Stimulated activated CD4-positive, alpha-beta T cell treated with anti-CD3 and anti-CD28 coated beads, Interleukin-15, amount 100 ng/mL, for 48 hours (primary cell): ENCODE measurements at regions not wholly inside any gene's neighbourhood (a gene's known extent, or its start where the extent isn't known, plus 50 kb on each side); places are given as distances from the start of the nearest gene placed in this dataset.
"Not testable (repeated sequence)": the region's sequence is repeated elsewhere in the genome, so short reads cannot be mapped to it uniquely, and the experiment has no call there.

Source experiments
- DNase-seq, 2 donors: peaks; one replicate each; pipeline ENCODE4 v3.0.0-alpha.2; 2020; ENCODE audit warnings: low read depth in 2 of 2

- no peak for DNase-seq
Measured at GRCh38 chr1:101367630-101368029, 130.8 kb downstream of the S1PR1 start.

GRCh38 chr1:101370488-101370887 lies 133.7 kb downstream of the S1PR1 start:
- no peak for DNase-seq

- no peak for DNase-seq
Measured at GRCh38 chr1:101371259-101371658, 134.4 kb downstream of the S1PR1 start.

DNA sequence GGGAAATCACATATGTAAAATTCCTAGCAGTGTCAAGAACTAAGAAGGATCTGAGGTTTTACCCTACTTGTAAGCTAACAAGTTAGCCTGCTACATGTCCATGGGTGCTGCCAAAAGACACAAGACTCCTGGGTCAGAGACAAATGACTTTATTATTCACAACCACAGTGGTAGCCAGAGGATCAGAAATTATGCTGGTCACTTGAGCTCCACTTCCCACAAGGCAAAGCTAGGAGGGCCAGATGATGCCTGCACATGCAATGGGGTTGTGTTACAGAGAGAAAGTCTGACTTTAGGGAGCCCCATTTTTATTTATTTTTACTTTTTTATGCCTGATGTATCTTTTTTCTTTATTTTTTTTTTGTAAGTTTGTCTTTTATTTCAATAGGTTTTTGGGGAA lies 136.8 kb downstream of the S1PR1 start:
- DNase-seq = no peak

DNA sequence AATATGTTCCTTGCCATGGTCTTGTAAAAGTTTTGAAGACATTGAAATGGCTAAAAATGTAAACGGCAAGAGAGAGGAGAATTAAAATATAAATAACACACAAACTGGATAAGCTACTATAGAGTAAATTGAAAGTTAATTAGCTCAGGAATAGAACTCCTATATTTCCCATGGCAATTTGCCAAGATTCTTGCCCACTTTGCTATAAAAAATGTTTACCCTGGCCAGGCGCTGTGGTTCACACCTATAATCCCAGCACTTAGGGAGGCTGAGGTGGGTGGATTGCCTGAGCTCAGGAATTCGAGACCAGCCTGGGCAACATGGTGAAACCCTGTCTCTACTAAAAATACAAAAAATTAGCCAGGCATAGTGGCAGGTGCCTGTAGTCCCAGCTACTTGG lies 138.6 kb downstream of the S1PR1 start:
- not testable (repeated sequence) for DNase-seq

DNA sequence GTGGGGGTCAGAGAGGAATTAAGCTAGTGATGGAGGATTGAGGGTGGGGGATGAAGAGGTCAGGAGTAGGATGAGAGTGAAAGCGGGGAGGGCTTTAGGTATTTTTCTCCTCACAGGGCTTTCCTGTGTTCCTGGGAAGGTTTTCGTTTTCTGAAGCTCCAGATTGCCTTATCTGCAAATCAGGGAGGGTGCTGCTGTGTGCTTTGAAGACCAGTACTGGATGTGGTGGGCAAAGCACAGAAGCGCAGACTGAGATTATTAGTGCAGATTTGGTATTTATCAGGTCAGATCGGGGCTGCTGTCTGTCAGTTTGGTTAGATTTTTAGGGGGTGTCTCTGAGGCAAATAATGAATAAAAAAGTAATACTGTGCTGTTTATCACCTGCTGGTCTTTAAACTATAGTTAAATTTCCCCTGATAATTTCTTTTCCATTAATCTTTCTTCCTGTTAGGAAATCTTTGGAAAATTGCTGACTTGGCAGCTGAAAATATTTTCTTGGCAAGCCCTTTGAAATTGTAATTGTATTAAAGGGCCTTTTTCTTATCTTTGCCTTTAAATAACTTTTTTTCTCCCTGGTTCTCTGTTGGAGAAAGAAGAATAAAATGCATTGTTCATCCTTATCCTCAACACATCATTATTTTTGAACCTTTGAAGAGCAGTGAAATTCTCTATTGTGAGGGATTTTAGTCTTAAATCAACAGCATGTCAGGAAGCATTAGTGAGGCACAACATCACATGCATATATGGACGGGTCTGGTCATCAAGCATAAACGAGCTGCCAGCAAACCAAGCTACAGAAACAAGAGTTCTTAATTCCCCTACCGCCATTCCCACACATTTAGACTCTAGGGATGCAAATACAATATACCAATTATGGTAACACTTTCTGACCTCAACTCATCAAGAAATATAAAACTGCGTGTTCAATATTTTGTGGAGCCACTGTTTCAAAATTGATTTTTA lies 139.6 kb downstream of the S1PR1 start:
- DNase-seq = no peak

DNA sequence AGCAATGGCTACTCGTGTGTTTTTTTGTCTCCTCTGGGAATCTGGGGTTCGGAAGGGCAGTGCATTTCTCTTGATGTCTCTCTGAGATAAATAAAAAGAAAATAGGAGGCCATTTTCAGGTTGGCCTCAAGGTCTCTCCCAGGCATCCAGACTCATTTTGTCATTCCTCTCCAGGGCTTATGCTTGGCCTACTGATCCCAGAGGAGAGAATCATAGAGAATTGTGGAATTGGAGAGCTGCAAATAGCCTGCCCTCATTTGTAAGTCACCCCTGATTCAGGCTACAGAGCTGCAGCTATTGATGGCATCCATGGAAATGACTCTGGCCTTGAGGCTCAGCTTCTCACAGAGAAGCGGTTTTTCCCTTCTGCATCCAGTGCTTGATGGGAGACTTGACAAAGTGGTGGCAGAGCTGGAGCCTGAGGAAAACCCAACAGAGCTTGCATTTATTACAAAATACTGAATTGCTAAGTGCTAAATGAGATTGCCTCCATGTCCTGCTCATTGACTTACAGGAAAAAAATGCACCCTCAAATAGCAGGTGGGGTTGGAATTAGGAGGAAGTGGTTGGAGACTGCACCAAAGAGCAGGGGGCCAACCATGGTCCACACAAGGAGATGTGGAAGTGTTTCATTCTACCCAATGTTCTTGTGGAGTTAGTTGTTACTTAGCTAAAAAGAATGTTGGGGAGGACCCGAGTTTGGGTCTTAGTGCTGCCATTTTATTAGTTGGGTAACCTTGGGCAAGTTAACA lies 140.4 kb downstream of the S1PR1 start:
- no peak for DNase-seq

GRCh38 chr1:101379037-101379436 lies 142.2 kb downstream of the S1PR1 start:
- no peak for DNase-seq

DNA sequence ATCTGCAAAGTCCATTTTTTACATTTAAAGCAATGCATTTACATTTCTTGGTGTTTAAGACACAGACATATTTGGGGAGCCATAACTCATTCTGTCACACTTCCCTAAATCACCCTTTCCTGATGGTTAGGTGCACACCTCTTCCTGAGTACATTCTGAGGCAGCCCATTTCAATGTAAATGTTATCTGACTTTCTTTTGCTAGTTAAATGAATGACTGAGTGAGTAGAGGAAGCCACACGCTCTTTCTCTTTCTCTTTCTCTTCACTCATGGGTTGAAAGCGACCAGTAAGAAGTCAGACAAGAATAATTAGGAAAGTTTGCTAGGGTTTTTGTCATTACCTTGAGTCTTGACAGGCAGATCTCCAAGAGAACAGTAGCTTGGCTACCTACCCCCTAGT lies 143.1 kb downstream of the S1PR1 start:
- no peak for DNase-seq

DNA sequence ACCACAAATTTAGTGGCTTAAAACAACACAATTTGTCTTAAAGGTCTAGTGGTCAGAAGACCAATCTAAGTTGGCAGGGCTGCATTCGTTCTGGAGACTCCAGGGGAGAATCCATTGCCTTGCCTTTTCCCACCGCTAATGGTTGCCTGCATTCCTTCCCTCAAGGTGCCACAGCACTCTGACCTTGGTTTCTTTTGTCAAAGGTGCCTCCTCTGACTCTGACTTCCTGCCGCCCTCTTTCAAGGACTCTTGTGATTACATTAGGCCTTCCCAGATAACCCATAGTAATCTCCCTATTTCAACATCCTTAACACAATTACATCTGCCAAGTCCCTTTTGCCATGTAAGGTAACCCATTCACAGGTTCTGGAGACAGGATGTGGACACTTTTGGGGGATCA lies 145.3 kb downstream of the S1PR1 start:
- no peak for DNase-seq

DNA sequence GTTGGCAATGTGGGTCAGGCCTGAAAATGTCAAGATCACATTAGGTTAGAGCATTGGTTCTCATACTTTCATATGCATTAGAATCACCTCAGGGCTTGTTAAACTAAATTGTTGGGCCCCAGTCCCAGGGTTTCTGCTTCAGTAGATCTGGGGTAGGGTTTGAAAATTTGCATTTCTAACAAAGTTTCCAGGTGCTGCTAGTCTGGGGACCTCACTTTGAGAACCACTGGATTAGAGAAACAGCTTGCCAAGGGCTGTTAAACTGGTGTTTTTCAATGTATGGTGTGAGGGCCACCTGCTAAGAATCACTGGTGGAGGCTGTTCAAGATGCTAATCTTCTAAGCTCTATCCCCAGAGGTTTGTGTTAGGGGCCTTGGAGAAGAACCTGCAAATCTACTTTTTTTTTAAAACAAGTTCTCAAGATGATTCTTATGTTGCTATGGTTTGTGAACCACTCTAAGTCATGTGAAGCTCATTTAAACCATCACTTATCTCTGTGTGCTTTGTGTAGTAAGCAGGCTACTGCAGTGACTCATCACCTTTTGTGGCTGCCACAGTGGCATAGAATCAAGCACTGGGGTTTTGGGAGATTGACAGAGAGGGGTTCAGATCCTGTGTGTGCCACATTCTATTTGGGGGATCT lies 152.2 kb downstream of the S1PR1 start:
- DNase-seq = no peak

DNA sequence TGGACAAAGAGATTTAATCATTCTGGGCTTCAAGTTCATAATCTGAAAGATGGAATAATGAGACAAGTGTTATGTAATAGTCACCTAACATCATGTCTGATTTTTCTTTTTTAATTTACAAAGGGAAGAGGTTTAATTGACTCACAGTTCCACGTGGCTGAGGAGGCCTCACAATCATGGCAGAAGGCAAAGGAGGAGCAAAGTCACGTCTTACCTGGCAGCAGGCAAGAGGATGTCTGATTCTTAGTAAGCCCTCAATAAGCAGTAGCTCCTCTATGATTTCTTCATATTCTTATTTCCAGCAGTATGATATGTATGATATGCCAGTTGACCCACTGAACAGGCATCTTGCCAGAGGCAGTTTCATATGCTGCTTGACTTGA lies 152.7 kb downstream of the S1PR1 start:
- no peak for DNase-seq

DNA sequence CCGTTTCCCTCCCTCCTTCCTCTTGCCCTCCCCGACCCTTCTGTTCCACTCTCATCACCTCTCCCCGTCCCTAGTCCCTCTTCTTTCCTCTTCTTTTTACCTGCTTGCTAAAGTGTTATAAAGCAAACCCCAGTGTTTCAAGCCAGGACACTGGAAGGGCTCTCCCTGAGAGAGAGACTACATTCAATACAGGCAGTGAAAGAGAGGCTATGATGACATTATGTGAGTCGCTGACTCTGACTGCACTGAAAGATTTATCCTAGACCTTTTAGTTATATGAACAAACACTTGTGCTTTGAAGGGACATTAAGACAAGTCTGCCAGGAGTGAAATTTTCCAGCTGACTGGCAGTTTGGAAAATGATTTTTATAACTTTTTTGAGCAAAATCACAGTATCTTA lies 155.7 kb downstream of the S1PR1 start:
- no peak for DNase-seq

DNA sequence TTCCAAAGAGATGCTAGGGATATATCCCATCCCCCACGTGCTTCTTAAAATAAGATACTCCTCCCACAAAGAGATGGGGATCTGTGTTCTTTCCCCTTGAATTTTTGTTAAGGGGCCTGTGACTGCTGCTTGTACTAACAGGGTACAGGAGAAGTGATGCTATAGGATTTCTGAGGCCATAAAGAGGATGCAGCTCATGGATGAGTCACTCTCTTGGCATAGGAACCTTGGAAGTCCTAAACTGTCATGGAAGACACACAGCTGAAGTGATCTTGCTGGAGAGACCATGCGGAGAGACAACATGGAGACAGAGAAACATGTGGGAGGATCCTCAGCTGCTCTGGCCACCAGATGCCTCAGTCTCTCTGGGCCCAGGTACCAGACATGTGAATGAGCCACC lies 157.2 kb downstream of the S1PR1 start:
- DNase-seq = no peak

GRCh38 chr1:101399222-101399621 lies 162.4 kb downstream of the S1PR1 start:
- no peak for DNase-seq

- no peak for DNase-seq
Measured at GRCh38 chr1:101406271-101406670, 169.5 kb downstream of the S1PR1 start.

DNA sequence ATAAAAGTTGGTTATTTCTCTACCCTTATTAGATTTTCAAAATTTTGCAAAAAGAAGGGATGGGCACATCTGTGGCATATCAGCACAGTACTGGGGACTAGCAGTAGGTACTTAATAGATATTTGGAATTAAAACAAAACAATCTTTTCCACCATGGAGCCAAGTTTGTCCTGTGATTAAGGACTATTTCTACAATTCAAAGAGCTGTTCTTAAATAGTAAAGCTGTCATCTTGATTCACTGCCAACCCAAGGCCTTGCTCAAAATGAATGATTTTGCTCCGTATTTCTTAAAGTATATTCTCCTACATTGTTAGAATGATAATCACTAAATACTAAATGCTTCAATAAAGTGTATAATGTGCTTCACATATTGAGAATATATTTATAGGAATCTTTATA lies 169.9 kb downstream of the S1PR1 start:
- DNase-seq = no peak

- no peak for DNase-seq
Measured at GRCh38 chr1:101407505-101408211, 170.8 kb downstream of the S1PR1 start.

DNA sequence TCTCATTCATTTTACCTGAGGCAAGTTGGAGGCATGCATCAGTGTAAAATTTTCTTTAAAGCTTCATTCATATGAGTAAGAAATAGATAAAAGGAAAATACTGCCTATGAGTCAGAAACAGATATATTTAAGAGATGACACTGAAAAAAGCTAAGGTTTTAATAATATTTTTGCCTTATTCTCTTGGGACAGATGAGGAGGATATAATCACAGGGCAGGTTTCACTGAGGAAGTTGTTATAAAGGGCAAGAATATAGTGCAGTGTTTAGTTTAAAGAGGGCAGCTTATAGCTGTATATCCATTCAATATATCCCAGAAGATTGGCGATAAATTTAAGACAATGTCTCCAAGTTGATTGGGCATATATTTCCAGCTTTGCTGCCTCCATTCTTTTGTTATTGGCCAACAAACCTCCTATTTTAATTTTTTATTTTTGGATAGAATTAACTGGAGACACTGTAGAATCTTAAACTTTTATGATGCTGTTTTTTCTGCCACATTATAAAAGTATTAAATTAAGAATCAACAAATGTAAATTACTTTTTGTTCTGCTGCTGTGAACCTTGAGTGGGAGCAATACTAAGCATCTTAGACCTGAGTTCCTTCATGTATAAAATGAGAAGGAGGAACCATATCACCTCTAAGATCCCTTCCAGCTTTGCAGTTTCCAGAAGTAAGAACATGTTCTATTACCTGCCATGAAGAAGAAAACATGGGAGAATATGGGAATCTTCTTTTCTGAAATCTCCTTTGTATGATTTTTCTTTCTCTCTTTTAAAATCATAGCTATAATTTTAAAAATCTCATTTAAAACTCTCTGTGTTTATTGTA lies 171.6 kb downstream of the S1PR1 start:
- DNase-seq = no peak

- DNase-seq = no peak
Measured at GRCh38 chr1:101409102-101409501, 172.3 kb downstream of the S1PR1 start.
